ENCODE measurements at regions not wholly inside any gene's neighbourhood (a gene's known extent, or its start where the extent isn't known, plus 50 kb on each side); places are given as distances from the start of the nearest gene placed in this dataset.

DNA sequence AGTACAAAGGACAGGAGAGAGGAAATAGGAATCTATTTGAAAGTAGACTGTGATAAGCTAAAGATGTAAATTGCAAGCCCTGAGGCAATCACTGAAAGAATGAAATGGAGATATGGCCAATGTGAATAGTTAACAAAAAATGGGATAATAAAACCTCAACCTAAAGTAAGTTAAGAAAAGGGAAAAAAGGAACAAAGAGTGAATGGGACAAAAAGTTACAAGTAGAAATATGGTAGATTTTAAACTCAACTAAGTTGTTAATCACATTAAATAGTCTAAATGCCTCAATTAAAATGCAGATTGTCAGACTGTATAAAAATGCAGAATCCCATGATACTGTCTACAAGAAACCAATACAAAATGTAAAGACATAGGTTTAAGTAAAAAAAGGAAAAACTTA lies 165.2 kb upstream of the RBMS1 start:
- TF ChIP-seq POLR2A (IDR thresholded peaks at IDR 0.05; ENCODE audit: low read length) (no peak), TP53 (CRISPR knock-in tag; IDR thresholded peaks at IDR 0.05) (no peak), NPAS2 (CRISPR knock-in tag; IDR thresholded peaks at IDR 0.05; ENCODE audit: borderline replicate concordance) (no peak), CTCF (IDR thresholded peaks at IDR 0.05) (no peak), POLR2AphosphoS2 (conservative IDR thresholded peaks at IDR 0.05; ENCODE audit: low read length) (no peak), RAD21 (conservative IDR thresholded peaks at IDR 0.05 in 1 of 2, IDR thresholded peaks at IDR 0.05 in 1 of 2) (no peak), EP300 (IDR thresholded peaks at IDR 0.05) (no peak), ZFP36 (IDR thresholded peaks at IDR 0.05; ENCODE audit: borderline replicate concordance, partially characterized antibody) (no peak)
- TF ChIP-seq, protein P1, sequence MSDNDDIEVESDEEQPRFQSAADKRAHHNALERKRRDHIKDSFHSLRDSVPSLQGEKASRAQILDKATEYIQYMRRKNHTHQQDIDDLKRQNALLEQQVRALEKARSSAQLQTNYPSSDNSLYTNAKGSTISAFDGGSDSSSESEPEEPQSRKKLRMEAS (IDR thresholded peaks at IDR 0.05): no peak
